ENCODE measurements at regions not wholly inside any gene's neighbourhood (a gene's known extent, or its start where the extent isn't known, plus 50 kb on each side); places are given as distances from the start of the nearest gene placed in this dataset.

DNA sequence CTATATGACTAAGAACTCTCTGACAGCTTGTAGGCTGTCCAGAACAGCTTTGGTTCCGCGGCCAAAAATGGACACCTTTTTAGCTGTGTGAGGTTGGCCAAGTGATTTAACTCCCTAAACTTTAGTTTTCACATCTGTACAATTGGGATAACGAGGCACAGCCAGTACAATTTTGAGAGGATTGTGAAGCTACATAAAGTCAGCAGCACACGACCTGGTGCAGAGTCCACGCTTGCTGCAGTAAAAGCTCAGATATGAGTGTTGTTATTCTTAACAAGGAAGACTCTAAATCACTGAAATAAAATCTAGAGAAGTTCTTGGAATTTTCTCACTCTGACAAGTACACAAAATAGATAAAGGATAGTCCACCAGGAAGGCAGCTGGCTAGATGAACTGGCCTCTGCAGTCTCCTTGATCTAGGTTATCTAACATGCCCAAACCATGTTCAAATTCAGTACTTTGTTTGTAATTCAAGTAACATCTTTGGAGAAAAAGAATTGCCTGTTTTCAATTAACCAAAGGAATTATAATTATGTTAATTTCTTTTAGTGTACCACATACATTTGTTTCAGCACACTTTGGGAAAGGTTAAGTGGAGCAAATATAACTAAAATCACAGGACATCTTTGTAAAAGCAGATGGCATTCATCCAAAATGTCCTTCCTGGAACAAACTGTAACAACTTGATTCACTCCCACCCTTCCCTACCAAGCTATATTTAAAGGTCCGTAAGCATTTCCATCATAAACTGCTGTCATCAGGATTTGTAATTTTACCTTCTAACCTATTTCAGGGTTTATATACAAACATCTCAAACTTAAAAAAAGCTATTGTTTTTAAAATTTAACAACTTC, 201.7 kb upstream of the STK17B start:
- TF ChIP-seq GATA3 (IDR thresholded peaks at IDR 0.05; ENCODE audit: low read depth, low read length) (no peak), GATA2 (IDR thresholded peaks at IDR 0.05; ENCODE audit: low read depth, low read length) (no peak)

Measured in SH-SY5Y (cell line).